Stimulated activated CD4-positive, alpha-beta T cell treated with anti-CD3 and anti-CD28 coated beads, Interleukin-1b, Interleukin-23, amount 100 ng/mL, for 48 hours (primary cell): ENCODE measurements at regions not wholly inside any gene's neighbourhood (a gene's known extent, or its start where the extent isn't known, plus 50 kb on each side); places are given as distances from the start of the nearest gene placed in this dataset.
"Not testable (repeated sequence)": the region's sequence is repeated elsewhere in the genome, so short reads cannot be mapped to it uniquely, and the experiment has no call there.

Experiments
- DNase-seq: peaks from one replicate; pipeline ENCODE4 v3.0.0-alpha.2; 2020

DNA sequence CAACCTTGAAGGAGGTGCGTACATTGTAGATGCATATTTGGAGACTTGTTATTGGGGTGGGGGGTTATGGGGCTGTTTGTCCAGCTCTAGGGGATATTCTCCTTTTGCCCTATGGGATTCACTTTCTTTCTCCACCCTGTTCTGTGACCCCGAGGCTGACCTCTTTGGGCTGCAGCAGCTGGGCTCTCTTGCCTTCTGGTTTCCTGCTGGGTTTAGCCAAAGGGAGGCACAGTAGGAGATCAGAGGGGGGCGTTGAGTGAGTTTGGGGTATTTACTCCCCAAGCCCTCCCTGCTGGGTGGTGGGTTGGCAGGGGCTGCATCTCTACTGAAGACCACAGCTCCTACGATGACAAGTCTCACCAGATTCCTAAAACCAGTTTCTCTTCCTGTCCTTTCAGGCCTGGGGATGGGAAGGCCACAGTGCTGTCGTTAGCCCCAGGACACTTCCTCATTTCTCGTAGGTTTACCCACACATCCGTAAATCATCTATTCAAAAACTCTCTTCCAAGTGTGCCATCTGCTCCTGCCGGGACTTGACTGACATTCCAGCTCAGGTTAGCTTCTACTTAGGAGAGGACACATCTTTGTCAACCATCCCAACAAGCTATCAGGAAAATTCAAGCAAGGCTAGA, 127.1 kb downstream of the TMEM30B start:
- DNase-seq = no peak

DNA sequence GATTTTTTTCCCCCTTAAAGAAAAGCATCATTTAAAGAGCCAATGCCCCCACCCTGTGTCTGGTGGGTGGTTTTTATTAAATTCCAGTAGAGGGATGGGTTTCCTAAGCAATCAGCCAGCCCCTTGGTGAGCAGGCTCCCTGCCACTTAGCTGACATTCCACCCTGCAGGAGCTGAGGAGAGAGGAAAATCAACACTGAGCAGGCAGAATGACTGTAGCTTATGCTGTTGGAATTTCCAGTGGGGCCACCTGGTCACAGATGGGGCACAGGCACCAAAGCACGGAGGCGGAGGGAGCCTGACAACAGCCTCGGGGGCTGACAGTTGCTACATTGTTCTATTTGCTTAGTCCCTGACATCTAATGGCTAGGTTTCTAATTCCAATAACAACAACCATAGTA, 127.7 kb downstream of the TMEM30B start:
- no peak for DNase-seq

DNA sequence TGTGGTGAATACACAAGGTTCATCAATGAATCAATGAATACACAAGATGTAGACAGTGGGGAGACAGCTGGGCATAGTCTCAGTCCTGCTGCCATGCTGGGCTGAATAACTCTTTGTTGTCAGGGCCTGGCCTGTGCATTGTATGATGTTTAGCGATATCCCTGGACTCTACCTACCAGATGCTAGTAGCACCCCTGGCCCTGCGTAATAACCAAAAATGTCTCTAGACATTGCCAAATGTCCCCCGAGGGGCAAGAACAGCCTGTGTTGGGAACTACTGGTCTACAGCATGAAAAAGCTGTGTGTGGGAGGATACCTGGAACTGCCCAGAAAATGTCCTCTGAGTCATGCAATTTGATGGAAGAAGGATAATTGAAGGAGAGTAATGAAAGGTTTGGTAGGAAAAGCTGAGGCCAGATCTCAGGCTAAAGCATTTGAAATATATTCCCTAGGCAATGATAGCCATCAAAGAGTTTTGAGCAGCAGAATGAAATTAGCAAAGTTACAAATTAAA, 128.2 kb downstream of the TMEM30B start:
- no peak for DNase-seq

- DNase-seq = no peak
Measured at GRCh38 chr14:61151251-61151650, 129.9 kb downstream of the TMEM30B start.

- no peak for DNase-seq
Measured at GRCh38 chr14:61150851-61151250, 130.3 kb downstream of the TMEM30B start.

DNA sequence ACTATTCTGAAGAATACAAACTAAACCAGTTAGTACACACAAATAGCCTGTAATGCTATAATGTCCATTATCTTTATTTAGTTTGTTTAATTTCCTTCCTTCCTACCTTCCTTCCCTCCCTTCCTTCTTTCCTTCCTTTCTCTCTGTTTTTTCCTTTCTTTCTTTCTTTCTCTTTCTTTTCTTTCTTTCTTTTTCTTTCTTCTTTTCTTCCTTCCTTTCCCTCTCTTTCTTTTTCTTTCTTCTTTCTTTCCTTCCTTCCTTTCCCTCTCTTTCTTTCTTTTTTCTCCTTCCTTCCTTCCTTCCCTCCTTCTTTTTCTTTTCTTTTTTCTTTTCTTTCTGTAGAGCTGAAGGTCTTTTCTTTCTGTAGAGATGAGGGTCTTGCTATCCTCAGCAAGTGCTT, 131.2 kb downstream of the TMEM30B start:
- DNase-seq = no peak

DNA sequence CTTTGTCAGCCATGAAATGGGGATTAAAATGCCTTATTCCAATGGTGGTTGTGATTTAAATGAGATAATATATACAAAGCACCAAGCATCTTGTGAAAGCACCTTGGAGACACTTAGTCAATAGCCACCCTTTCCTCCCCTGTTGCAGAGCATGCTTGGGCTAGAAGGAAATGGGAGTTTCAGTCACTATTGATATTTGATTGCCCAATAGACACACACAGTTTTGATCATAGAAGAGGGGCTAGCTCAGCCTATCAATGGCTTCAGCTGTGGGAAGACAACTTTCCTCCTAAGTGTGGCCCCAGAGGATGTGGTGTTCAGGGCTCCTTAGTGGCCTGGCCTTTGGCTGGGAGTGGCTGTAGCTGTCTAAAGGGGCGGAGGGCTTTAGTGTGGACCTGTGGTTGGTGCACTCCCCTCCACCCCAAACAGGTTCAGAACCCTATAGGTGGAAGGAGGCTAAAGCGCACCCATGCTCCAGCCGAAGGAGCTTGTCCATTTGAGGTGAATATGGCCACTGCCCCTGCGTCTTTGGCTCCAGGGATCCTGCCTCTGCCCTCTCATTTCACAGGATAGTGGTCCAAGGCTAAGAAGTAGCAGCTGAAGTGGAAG, 132.3 kb downstream of the TMEM30B start:
- DNase-seq = no peak

DNA sequence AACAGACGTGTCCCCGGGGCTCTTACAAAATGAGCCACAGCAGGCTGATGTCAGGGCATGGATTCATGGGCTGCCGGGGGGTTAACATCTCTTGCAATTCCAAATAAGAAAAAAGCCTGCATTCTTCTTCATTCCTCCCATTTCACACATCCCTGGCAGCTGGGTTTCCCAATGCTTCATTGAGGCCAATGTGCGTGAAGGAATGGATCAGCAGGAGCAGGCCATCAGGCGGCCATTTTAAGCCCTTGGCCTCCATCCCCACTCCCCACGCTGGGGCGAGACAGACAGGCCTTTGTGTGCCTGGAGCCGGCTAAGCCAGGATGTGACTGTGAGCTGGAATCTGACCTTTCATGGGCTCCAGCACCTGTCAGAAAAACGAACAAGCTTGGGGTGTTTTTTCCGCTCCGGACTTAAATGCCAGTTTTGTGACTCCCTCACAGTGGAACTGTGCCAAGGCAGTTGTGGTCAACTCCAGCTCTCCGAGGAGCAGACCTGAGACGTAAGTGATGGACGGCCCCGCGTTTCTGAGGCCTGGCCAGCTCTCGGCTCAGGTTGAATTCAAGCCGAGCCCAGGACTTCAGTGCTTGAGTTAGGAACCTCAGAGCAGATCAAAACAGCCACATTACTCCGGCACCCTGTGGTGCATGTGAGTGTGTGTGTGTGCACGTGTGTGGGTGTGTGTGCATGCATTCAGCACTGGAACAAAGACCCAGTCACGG, 133.1 kb downstream of the TMEM30B start:
- no peak for DNase-seq

DNA sequence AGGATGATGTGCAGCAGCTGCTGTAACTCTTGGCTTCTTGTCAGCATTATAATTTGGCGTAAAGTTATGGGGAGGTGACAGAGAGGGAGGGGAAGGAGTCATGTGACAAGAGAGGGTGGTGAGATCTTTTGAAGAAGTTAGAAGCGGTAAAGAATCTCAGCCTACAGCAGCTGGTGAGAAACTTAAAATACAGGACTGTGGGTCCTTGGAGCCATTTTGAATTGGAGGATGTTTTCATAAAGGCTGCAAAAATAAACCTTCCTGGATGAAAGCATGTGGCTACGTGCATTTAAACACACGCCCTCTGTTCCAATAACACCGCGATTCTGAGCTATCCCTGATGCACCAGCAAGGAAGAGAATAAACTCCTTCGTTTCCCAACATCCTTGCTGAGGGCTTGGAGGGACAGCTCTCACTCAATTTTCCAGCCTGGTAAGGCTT, 133.7 kb downstream of the TMEM30B start:
- DNase-seq = no peak

- no peak for DNase-seq
Measured at GRCh38 chr14:61146899-61147298, 134.2 kb downstream of the TMEM30B start.

GRCh38 chr14:61145903-61146481, 135.1 kb downstream of the TMEM30B start:
- no peak for DNase-seq

GRCh38 chr14:61145034-61145902, 135.9 kb downstream of the TMEM30B start:
- no peak for DNase-seq

GRCh38 chr14:61144117-61145033, 136.8 kb downstream of the TMEM30B start:
- not testable (repeated sequence) for DNase-seq

- DNase-seq = no peak
Measured at GRCh38 chr14:61140872-61141271, 140.3 kb downstream of the TMEM30B start.

- no peak for DNase-seq
Measured at GRCh38 chr14:61140271-61140670, 140.9 kb downstream of the TMEM30B start.

- no peak for DNase-seq
Measured at GRCh38 chr14:61139006-61139599, 142.0 kb downstream of the TMEM30B start.

GRCh38 chr14:61132894-61133293, 148.2 kb downstream of the TMEM30B start:
- DNase-seq = no peak

- no peak for DNase-seq
Measured at GRCh38 chr14:61132336-61132735, 148.8 kb downstream of the TMEM30B start.

- DNase-seq = no peak
Measured at GRCh38 chr14:61130512-61131260, 149.6 kb downstream of the SLC38A6 start.

- DNase-seq = no peak
Measured at GRCh38 chr14:61129168-61129745, 148.2 kb downstream of the SLC38A6 start.
